Stomach (tissue), 8 donors: ENCODE measurements at regions not wholly inside any gene's neighbourhood (a gene's known extent, or its start where the extent isn't known, plus 50 kb on each side); places are given as distances from the start of the nearest gene placed in this dataset.

Source experiments
- DNase-seq, 2 donors: peaks; one replicate each; pipeline versions ENCODE4 v3.0.0 to v3.0.0-alpha.2; 2013 to 2019
- H3K27ac ChIP-seq, 5 donors: fragments of 200-600 bp in 4 of 5; sonication (generic) in 4 of 5; one replicate each; pipeline ENCODE4 v1.5.1; 2013 to 2019; ENCODE audit warnings: mild to moderate bottlenecking in 1 of 5, moderate library complexity in 1 of 5
- H3K27me3 ChIP-seq, 3 donors: fragments of 200-600 bp; sonication (generic); one replicate each; pipeline ENCODE4 v1.5.1; 2017 to 2019; ENCODE audit warnings: mixed run types in 1 of 3
- H3K36me3 ChIP-seq, 4 donors: fragments of 200-600 bp; sonication (generic); 1 replicate in 3 of 4; 2 replicates in 1 of 4; pipeline ENCODE4 v1.5.1; 2016 to 2019
- H3K4me1 ChIP-seq, 4 donors: fragments of 200-600 bp; sonication (generic); one replicate each; pipeline ENCODE4 v1.5.1; 2016 to 2019
- H3K4me3 ChIP-seq, 4 donors: fragments of 200-600 bp; sonication (generic) in 3 of 4; one replicate each; pipeline ENCODE4 v1.5.1; 2016 to 2019; ENCODE audit warnings: mild to moderate bottlenecking in 1 of 4
- H3K9me3 ChIP-seq, 4 donors: fragments of 200-600 bp; sonication (generic); one replicate each; pipeline ENCODE4 v1.5.1; 2016 to 2019
- EP300 ChIP-seq: sonication (generic); formaldehyde crosslinking; IDR thresholded peaks from one replicate; pipeline ENCODE4 v1.6.1; 2017; ENCODE audit warnings: antibody characterized with exemption
- POLR2A ChIP-seq, 4 donors: fragments of 450-650 bp; IDR thresholded peaks; one replicate each; pipeline ENCODE4 v1.6.1; 2016; ENCODE audit warnings: antibody characterized with exemption in 4 of 4, control low read depth in 2 of 4, mild to moderate bottlenecking in 1 of 4, moderate library complexity in 1 of 4
- POLR2AphosphoS5 ChIP-seq, 3 donors: sonication (generic); formaldehyde crosslinking; IDR thresholded peaks; one replicate each; pipeline ENCODE4 v1.6.1; 2016; ENCODE audit warnings: antibody characterized with exemption in 3 of 3
- WGBS, 5 donors: extraction: QIAGEN DNeasy Blood & Tissue Kit in 3 of 5; methylation state at CpG; one replicate each; pipeline versions ENCODE4 v1.1.5 to v1.1.7; 2013 to 2018; 5-methylcytosine and 5-hydroxymethylcytosine counted together
- intact Hi-C: fragments of 100-400 bp; cut with DNase I; formaldehyde crosslinking; loops from one replicate; pipeline ENCODE4 v1.15.1; 2023; ENCODE audit warnings: low total_unique reads
- TF ChIP-seq, protein P1 (sequence below), 7 experiments: fragments of 450-650 bp in 4 of 7; fragments of 200-600 bp in 3 of 7; sonication (generic) in 3 of 7; IDR thresholded peaks; one replicate each; pipeline ENCODE4 v1.5.1; 2016 to 2019; ENCODE audit warnings: antibody characterized with exemption in 7 of 7, control low read depth in 2 of 7, mild to moderate bottlenecking in 1 of 7
- donor health status: healthy with polysubstance abuse.
- donor health status: Bipolar disorder and iron deficiency.
- donor health status: healthy.

DNA sequence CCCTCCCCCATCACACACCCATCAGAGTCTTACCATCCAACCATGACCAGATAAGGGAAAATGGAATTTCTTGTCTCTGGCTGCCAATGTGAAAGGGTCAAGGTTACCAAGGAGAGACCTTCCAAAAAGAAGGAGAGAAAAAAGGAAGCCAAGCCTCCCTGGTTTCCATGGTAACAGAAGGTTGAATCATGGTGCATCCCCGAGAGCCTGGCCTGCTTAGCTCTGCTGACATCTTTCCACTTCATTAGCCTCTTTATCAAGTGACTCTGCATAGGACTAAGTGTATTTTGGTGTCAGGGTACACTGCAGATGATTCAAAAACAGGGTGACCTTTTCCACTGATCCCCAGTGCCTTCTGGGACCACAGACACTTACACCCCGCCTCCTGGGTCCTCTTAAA is 225.7 kb upstream of the PPP2R3A start:
- TF ChIP-seq POLR2AphosphoS5 (IDR thresholded peaks at IDR 0.05) (no peak), POLR2A (IDR thresholded peaks at IDR 0.05) (no peak), EP300 (no peak)
- TF ChIP-seq, protein P1, sequence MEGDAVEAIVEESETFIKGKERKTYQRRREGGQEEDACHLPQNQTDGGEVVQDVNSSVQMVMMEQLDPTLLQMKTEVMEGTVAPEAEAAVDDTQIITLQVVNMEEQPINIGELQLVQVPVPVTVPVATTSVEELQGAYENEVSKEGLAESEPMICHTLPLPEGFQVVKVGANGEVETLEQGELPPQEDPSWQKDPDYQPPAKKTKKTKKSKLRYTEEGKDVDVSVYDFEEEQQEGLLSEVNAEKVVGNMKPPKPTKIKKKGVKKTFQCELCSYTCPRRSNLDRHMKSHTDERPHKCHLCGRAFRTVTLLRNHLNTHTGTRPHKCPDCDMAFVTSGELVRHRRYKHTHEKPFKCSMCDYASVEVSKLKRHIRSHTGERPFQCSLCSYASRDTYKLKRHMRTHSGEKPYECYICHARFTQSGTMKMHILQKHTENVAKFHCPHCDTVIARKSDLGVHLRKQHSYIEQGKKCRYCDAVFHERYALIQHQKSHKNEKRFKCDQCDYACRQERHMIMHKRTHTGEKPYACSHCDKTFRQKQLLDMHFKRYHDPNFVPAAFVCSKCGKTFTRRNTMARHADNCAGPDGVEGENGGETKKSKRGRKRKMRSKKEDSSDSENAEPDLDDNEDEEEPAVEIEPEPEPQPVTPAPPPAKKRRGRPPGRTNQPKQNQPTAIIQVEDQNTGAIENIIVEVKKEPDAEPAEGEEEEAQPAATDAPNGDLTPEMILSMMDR (IDR thresholded peaks at IDR 0.05) = no peak
- H3K36me3 ChIP-seq = no peaks in the 10 kb centered on the region
- intact Hi-C loops = no loop called here
- peaks cover 0 to 30% (median 25%) of the 10 kb centered on the region in 4 donors for H3K9me3 ChIP-seq
- 40 to 60% (median 51%) methylated on average over 2 of the region's 2 CpGs for WGBS, 5 donors
- no peak for DNase-seq
- H3K27me3 ChIP-seq = no peaks in the 10 kb centered on the region
- no peak overlapping the region for H3K27ac ChIP-seq
- H3K4me1 ChIP-seq = no peaks in the 10 kb centered on the region
- no peak overlapping the region for H3K4me3 ChIP-seq

DNA sequence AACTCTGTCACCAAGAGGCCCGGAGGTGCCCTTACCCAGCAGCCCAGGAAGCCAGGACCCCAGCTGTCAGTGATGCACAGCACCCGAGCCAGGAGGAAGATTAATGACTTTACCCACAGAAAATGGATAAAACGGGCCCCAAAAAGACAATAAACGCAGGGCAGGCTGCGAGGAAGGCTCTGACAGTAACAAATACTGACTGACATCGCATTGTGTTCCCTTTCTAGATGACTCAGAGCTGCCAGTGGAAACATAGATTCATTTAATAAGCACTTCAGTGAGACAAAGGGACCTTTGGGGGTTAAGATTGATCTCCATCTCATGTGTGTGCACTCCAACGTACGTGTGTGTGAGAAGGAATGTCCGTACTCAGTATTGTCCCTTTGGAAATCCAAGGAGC is 225.3 kb upstream of the PPP2R3A start:
- intact Hi-C loops = no loop called here
- H3K27me3 ChIP-seq = no peaks in the 10 kb centered on the region
- TF ChIP-seq POLR2AphosphoS5 (IDR thresholded peaks at IDR 0.05) = no peak
- no peak for TF ChIP-seq POLR2A (IDR thresholded peaks at IDR 0.05)
- no peak for TF ChIP-seq EP300
- TF ChIP-seq, protein P1 (IDR thresholded peaks at IDR 0.05) = no peak
- no peaks in the 10 kb centered on the region for H3K36me3 ChIP-seq
- peaks cover 0 to 30% (median 25%) of the 10 kb centered on the region in 4 donors for H3K9me3 ChIP-seq
- no peak overlapping the region for H3K27ac ChIP-seq
- no peaks in the 10 kb centered on the region for H3K4me1 ChIP-seq
- 45 to 55% (median 51%) methylated on average over 9 of the region's 9 CpGs for WGBS, 5 donors
- no peak for DNase-seq
- no peak overlapping the region for H3K4me3 ChIP-seq

DNA sequence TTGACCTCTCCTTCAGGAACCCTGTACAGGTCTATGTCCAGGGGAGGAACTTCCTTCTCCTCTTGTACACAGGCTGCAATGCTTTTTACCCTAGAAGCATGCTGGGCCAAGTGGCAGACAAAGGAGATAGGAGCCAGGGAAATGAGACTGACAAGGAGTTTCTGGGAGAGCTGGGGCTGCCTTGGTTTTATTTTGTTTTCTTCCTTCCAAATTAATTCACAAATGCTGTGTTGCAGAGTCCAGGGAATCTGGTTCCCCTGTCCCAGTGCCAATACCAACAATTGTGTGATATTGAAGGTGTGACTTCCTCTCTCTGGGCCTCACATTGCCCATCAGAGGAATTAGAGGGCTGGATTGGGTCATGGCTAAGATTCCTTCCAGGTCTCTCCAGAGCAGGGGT is 224.8 kb upstream of the PPP2R3A start:
- TF ChIP-seq POLR2A (IDR thresholded peaks at IDR 0.05) (no peak), POLR2AphosphoS5 (IDR thresholded peaks at IDR 0.05) (no peak), EP300 (no peak)
- TF ChIP-seq, protein P1 (IDR thresholded peaks at IDR 0.05) = no peak
- no peaks in the 10 kb centered on the region for H3K36me3 ChIP-seq
- peaks cover 0 to 25% (median 19%) of the 10 kb centered on the region in 4 donors for H3K9me3 ChIP-seq
- H3K27me3 ChIP-seq = no peaks in the 10 kb centered on the region
- DNase-seq = no peak
- no peak overlapping the region for H3K4me3 ChIP-seq
- H3K4me1 ChIP-seq = no peaks in the 10 kb centered on the region
- no peak overlapping the region for H3K27ac ChIP-seq
- intact Hi-C loops = no loop called here

DNA sequence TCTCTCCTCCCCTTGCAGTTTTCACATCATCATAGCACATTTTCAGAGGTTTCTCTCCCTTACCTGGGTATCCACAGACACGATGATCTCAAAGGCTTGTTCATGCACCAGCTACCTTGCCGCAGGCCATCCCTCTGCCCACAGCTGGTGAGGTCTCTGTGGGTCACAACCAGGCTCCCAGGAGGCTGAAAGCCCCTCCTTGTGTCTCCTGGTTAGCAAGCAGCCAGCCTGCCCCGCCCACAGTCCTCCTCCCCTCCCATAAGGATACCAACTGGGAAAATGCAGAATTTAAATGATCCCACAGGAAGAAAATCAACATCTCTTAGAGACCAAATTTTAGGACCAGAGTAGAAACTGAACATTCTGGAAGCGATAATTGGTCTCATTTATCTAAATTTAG is 213.5 kb upstream of the PPP2R3A start:
- Histone ChIP-seq H3K4me1 (no peaks in the 10 kb centered on the region), H3K27me3 (no peaks in the 10 kb centered on the region), H3K36me3 (no peaks in the 10 kb centered on the region), H3K4me3 (no peak overlapping the region), H3K27ac (no peak overlapping the region), H3K9me3 (no peaks in the 10 kb centered on the region)
- no peak for DNase-seq
- WGBS, 5 donors = 63 to 78% (median 74%) methylated on average over 4 of the region's 4 CpGs
- intact Hi-C loops = no loop called here
- TF ChIP-seq, protein P1 (IDR thresholded peaks at IDR 0.05) = no peak
- TF ChIP-seq POLR2AphosphoS5 (IDR thresholded peaks at IDR 0.05) = no peak
- no peak for TF ChIP-seq POLR2A (IDR thresholded peaks at IDR 0.05)
